ENCODE measurements at regions not wholly inside any gene's neighbourhood (a gene's known extent, or its start where the extent isn't known, plus 50 kb on each side); places are given as distances from the start of the nearest gene placed in this dataset.

DNA sequence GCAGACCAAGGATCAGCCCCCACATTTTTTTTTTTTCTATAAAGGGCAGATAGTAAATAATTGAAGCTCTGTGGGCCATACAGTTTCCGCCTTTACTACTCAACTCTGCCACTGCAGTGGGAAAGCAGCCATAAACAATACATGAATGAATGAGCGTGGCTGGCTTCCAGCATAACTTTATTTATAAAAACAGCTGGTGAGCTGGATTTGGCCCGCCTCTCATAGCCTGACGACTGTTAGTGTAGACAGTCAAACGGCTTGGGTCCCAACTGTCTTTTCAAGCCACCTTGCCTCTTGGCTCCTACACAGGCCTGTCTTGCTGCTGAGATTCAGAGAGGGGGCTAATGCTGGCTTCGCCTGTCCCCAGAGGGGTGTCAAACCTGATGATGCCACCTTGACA is 169.8 kb upstream of the GPR26 start:
- DNase-seq (ENCODE audit: low read depth) = no peak

DNA sequence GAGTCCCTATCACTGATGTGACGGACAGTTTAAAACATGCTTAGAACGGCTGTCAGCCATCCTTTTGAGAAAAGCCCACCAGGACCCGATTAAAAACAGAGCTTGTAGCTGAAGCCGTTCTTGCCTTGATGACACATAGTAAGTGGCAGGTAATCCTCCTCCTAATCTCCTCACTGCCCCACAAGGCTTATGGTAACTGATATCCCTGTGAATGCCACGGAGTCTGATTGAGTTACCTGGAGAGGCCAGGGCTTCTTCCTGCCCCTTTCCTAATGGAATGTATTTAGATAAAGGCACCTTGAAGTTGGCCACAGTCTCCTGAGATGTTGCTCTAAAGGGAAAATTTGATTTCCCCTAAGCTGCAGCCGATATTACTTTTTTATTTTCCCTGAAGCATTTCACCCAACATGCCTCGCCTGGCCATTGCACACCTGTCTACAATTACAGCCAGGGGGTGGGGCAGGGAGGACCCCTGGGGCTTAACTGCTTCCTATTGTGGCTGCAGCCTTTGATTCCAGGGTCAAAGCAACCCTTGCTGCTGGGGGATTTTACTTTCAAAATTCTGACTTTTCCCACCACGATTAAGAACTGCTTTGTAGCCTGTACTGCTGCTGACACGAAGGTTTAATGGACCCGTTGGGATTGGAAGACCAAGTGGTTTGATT is 169.0 kb upstream of the GPR26 start:
- DNase-seq (ENCODE audit: low read depth) = no peak

DNA sequence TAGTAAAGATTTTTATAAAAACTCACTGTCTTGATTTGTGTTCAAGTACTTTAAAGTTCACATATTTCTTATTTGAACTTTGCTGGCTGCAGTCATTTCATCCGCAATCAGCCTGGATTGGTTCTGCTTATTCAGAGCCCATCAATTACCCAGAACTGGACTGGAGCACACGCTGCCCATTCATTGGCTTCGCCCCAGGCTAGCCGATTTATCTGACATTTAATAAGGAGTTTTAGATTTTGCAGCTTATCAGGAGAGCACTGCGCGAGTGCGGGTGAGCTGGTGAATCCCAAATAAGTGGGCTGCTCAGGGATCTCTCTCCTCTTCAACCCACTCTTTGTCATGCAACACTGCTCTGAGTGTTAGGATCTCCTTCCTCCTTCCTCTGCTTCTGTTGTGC is 166.0 kb upstream of the GPR26 start:
- no peak for DNase-seq (ENCODE audit: low read depth)

DNA sequence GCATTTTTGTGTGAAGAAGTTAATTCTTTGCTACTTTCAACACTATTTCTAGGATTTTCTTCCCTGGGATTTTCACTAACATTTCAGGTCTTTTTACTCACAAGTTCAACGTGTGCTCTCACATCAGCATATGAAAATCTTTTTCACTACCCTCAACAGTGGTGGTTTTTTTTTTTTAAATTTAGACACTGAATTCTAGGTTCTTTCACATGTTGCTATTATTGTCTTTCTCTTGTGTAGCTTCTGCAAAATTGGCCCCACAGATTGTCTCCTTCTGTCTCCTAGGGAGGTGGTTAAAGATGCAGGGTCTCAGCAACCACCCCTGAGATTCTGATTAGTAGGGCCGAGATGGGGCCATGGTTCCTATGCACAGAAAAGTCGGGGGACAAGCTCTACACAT is 165.0 kb upstream of the GPR26 start:
- DNase-seq (ENCODE audit: low read depth) = no peak

DNA sequence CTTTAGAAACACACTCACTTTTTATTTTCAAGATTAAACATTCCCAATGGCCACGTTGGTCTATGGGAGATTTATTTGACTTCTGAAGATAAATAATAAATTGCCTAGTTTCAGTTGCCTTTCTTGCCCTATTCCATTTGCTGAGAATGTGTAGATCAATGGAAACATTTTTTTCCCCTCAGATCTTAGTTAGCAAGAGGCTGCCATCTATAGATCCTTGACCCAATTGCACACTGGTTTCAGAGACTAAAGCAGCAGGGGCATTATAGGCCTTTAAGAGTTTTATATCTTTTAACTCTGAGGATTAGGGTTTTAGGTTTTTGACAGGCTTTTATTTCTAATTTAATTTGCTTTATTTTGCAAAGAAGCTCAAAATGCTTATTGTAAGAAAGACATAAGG is 163.2 kb upstream of the GPR26 start:
- DNase-seq (ENCODE audit: low read depth) = no peak

DNA sequence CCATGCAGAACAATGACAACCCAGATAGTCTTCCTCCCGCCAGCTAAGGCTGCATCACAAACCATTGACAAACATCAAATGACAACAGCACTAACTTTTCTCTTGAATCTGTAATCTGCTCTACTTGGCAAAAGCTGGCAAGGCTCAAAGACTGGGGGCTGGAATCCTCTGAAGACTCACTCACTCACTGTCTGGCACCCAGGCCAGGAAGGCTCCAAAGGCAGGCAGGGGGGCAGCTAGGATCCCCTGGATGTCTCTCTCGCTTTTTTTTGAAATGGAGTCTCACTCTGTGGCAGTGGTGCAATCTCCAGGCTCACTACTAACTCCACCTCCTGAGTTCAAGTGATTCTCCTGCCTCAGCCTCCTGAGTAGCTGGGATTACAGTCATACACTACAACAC is 159.7 kb upstream of the GPR26 start:
- DNase-seq (ENCODE audit: low read depth) = no peak

DNA sequence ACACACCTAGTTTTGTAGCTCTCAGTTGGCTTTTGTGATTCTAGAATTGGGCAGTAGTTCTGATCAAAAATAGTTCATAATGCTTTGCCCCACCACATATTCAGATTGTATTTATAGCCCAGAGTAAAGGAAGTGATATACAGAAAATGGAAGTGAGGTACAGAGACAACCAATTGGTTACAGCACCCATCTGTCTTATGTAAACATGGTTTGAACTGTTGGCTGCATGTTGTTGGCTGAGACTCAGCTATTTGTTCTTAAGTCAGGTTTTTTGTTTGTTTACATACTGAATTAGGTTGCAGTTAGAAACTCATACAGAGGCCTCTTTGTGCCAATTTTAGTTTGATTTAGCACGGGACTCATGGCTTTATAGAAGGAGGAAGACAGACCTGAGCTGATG is 158.9 kb upstream of the GPR26 start:
- no peak for DNase-seq (ENCODE audit: low read depth)

DNA sequence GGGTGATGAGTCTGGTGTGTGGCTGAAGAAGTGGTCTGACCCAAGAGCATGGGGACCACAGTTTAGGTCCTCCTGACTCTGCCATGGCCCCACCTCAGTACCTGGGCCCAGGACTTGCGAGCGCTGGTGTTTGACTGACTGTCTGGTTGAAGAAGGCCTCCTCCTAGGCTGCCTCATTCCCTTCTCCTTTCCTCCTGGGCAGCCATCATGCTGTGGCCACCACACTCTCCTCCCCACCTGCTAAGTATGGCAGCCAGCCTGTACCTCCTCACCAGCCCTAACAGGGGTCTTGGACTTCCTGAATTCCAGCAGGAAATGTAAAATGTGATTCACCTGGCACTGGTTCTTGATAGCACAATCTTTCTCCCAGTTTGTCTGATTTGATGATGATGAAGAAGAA is 156.8 kb upstream of the GPR26 start:
- no peak for DNase-seq (ENCODE audit: low read depth)

GRCh38 chr10:123512901-123513775 is 153.0 kb upstream of the GPR26 start:
- no peak for DNase-seq (ENCODE audit: low read depth)

DNA sequence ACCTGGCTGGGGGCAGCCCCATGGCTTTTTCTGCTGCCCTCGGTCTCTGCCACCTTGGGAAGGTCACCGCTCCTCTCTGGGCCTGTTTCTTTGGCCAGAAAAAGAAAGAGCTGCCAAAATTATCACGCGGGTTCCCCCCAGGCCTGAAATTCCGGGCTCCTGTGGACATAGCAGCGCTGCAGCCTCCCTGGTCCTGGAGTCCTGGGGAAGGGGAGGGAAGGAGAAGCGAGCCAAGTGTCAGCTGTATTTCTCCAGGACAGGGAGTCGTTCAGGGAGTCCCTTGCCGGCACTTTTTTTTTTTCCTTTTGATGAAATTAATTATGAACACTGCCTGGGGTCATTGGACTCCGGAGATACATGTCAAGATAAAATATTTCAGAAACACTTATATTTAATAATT is 152.3 kb upstream of the GPR26 start:
- no peak for DNase-seq (ENCODE audit: low read depth)

DNA sequence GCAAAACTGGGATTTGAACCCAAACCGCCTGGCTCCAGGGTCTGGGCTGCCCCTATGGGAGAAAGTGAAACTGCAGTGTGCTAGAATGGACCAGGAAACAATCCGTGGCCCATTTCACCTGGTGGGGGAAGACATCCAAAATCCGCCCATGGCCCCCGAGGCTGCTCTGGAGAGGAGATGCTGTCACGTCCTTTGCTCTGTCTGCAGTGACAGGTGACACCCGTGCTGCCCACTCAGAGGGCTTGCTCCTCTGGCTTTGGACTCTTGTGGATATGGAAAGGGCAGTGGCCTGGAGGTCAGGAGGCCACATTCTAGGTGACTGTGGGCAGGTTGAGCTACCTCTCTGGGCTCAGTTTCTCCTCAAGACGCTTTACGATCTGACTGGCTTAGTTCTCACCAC is 151.2 kb upstream of the GPR26 start:
- no peak for DNase-seq (ENCODE audit: low read depth)

GRCh38 chr10:123515661-123516060 is 150.5 kb upstream of the GPR26 start:
- DNase-seq (ENCODE audit: low read depth) = no peak

- no peak for DNase-seq (ENCODE audit: low read depth)
Measured at GRCh38 chr10:123516291-123516690, 149.9 kb upstream of the GPR26 start.

- no peak for DNase-seq (ENCODE audit: low read depth)
Measured at GRCh38 chr10:123517426-123517825, 148.7 kb upstream of the GPR26 start.

GRCh38 chr10:123517901-123518300 is 148.3 kb upstream of the GPR26 start:
- no peak for DNase-seq (ENCODE audit: low read depth)

DNA sequence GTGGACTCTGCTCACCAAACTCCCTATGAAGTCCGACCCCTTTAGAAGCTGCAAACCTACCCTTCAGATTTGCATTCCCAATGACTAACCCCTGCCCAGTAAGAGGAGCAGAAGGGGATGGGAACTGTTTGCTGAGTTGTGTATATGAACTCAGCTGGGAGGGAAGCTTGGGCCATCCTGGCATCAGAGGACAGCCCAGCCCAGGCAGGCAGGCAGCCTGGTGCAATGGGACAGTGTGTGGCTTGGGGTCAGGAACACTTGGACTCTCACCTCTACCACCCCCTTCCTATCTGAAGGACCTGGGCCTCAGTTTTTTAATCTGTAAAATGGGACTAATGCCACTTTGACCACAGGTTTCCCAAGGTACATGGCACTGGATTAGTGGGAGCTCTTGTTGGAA is 147.4 kb upstream of the GPR26 start:
- no peak for DNase-seq (ENCODE audit: low read depth)

DNA sequence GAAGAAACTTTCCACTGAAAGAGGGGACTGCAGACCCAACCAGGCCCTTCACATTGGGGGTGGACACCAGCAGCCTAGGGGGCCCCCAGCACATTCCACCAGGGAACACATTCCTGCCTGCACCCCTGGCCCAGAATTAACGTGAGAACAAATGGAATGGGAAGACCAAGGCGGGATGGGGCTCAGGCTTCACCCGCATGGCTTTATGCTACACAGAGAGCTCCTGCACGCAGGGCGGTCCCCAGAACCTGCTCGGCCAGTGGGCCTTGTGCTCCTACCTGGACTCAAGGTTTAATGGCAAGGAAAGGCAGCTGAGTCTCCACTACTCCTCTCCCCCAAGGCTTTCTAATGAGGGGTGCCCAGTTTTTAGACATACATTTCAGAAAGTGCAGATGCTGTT is 146.3 kb upstream of the GPR26 start:
- no peak for DNase-seq (ENCODE audit: low read depth)

GRCh38 chr10:123521076-123521475 is 145.1 kb upstream of the GPR26 start:
- DNase-seq (ENCODE audit: low read depth) = no peak

DNA sequence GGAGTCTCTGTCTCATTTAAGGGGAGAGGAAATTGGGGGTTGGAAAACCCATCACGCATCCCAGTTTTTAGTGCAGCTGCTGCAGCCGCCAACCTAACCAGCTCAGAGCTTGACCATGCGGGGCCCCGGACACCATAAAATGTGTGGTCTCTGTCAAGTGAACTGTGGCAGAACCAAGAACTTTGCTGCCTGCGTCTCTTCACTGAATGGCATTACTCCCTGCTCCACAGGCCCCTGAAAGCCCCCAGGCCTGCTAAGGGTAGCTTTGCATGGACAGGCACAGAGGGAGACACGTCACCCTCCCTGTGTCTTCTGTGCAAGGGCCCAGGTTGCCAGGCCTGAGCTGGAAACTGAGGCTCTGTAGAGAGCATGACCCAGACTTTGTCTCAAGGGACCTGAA is 144.6 kb upstream of the GPR26 start:
- DNase-seq (ENCODE audit: low read depth) = no peak

- no peak for DNase-seq (ENCODE audit: low read depth)
Measured at GRCh38 chr10:123522702-123523312, 143.3 kb upstream of the GPR26 start.

DNA sequence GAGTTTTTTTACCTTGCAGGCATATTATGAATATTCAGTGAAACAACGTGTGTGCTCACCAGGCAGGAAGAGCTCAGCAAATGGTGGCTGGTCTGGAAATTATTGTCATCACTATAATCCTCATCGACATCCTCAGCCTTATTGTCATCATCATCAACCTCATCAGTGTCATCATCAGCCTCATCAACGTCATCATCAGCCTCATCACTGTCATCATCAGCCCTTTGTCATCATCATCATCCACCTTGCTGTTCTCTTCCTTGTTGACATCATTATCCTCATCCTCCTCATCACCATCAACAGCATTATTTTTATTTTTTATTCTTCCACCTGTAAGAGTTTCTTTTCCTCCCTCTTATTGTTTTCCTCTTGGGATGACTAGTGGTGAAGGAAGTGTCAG is 142.3 kb upstream of the GPR26 start:
- no peak for DNase-seq (ENCODE audit: low read depth)

- DNase-seq (ENCODE audit: low read depth) = no peak
Measured at GRCh38 chr10:123526356-123527064, 139.6 kb upstream of the GPR26 start.

GRCh38 chr10:123527151-123527550 is 139.0 kb upstream of the GPR26 start:
- DNase-seq (ENCODE audit: low read depth) = no peak
